T-helper 1 cell treated with Interleukin-12 subunit alpha and Interleukin-12 subunit beta and Interleukin-4 antibody, amounts not matched to agents 30 ng/mL and 1 ng/mL, for 36 hours (primary cell): ENCODE measurements at regions not wholly inside any gene's neighbourhood (a gene's known extent, or its start where the extent isn't known, plus 50 kb on each side); places are given as distances from the start of the nearest gene placed in this dataset.
"Not testable (repeated sequence)": the region's sequence is repeated elsewhere in the genome, so short reads cannot be mapped to it uniquely, and the experiment has no call there.

Experiments
- intact Hi-C: fragments of 100-400 bp; cut with micrococcal nuclease; formaldehyde crosslinking; loops from one replicate; pipeline ENCODE4 v1.15.1; 2024

GRCh38 chr19:30289336-30289735 is 82.8 kb upstream of the ZNF536 start:
- intact Hi-C loops = no loop called here

GRCh38 chr19:30290805-30291204 is 81.4 kb upstream of the ZNF536 start:
- intact Hi-C loops = not testable (repeated sequence)

DNA sequence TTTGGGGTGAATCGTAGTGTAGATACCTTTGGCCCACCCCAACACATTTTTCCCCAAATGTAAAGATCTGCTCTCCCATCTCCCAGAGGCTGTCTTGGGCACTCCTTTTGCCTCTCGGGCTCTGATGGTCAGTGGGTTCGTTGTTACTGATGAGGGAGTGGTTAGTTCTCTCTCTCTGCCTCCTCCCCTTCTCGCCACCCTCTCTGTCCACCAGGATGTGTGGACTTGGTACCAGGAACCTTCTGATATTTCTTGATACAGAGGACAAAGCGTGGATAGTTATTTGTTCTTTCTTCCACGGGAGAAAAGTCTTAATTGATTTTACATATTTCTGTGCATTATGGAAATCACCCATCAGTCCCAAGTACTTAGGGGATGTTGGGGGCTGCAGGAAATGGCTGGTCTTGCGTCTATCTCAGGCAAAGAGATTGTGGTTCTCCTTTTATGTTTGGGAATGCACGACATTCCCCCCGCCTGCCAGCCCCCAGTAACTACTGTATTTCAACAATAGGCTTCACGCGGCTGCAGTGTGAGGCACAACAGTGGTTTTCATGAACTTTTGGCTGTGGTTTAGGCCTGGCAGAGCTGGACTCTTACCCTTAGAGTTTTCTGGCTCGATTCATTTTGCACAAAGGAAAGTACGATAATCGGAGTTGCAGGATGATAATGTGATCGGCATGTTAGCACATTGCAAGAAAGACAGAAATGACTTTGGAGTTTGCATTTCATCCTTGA is 79.0 kb upstream of the ZNF536 start:
- intact Hi-C loops = no loop called here

- intact Hi-C loops = no loop called here
Observed at GRCh38 chr19:30297969-30298368, 74.2 kb upstream of the ZNF536 start.

GRCh38 chr19:30303131-30303654 is 69.0 kb upstream of the ZNF536 start:
- intact Hi-C loops = no loop called here

GRCh38 chr19:30304540-30304939 is 67.6 kb upstream of the ZNF536 start:
- intact Hi-C loops = no loop called here

GRCh38 chr19:30305346-30306060 is 66.7 kb upstream of the ZNF536 start:
- intact Hi-C loops = no loop called here

- intact Hi-C loops = no loop called here
Observed at GRCh38 chr19:30307191-30307974, 64.8 kb upstream of the ZNF536 start.

- intact Hi-C loops = no loop called here
Observed at GRCh38 chr19:30309176-30309575, 63.0 kb upstream of the ZNF536 start.

- intact Hi-C loops = no loop called here
Observed at GRCh38 chr19:30309905-30310601, 62.1 kb upstream of the ZNF536 start.

DNA sequence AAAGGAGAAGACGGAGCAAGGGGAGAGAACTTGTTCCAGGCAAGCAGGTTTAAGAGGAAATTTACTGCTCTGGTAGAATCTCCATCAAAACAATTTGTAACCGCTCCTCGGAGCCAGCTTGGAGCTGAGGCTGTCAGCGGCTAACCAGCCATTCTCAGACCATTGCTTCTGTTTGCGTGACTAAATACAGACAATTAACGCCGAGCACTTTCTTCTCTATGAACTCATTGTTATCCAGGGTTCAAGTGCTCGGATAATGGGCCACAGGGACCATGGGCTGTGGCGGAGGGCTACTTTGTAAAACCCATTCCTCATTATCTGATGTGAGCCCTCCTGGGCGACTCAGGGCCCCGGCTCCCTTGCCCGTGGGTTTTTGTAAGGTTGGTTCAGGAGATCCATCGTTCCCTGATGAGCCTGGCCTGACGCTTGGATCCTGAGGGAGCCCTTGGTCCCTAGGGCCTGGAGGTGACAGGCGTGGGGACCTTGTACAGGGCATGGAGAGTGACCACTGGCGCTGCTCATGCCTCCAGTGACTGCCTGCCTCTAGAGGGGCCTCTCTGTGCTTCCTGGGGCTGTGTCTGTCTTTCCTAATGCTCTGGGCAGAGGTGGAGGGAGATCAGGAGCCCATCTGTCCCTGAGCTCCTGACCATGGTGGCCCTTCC is 61.5 kb upstream of the ZNF536 start:
- intact Hi-C loops = no loop called here

DNA sequence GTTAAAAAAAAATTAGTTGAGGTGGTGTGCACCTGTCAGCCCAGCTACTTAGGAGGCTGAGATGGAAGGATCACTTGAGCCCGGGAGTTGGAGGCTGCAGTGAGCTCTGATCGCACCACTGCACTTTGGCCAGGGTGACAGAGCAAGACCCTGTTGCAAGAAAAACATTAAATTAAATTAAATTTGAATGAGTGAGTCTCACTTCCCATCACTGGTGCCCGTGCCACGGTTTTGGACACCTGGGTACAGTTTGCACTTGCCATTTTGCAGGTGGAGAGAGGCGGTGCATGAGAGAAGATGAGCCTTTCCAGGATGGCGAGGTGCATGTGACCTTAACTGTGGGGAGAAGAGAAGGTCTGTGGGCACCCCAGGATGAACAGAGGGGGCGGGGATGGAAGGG is 60.3 kb upstream of the ZNF536 start:
- intact Hi-C loops = no loop called here

DNA sequence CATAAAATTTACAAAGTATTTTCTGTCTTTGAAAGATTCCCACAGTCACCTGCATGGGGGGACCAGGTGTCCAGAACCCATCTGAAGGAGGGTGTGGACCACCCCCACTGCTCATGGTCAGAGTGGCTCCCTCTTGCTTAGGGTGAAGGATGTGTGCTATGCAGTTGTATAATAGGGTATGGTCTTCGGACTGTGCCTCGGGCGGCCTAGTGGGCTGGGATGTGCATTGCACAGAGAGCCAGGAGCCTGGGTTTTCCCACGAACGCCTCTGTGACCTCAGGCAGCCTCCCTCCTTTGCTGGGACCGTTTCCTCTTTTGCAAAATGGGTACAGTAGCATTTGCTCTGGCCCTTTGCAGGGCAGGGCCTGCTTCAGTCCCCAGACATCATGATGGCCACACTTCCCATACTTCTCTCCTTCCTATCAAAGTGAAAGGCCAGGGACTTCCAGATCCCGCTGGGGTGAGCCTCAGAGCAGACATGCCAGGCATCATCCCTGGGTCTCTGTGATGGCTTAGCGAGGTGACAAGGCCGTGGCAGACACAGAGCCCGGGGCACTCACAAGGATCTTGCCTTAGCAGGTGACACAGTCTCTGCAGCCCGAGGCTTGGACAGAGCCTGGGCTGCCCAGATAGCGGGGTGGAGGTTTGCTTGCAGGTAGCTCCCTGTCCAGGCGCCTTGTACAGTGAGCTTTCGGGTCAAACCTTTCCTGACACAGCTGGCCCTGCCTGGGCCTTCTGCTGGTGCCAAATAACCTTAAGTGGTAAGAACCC is 59.4 kb upstream of the ZNF536 start:
- intact Hi-C loops = no loop called here

- intact Hi-C loops = no loop called here
Observed at GRCh38 chr19:30313353-30313750, 58.8 kb upstream of the ZNF536 start.

DNA sequence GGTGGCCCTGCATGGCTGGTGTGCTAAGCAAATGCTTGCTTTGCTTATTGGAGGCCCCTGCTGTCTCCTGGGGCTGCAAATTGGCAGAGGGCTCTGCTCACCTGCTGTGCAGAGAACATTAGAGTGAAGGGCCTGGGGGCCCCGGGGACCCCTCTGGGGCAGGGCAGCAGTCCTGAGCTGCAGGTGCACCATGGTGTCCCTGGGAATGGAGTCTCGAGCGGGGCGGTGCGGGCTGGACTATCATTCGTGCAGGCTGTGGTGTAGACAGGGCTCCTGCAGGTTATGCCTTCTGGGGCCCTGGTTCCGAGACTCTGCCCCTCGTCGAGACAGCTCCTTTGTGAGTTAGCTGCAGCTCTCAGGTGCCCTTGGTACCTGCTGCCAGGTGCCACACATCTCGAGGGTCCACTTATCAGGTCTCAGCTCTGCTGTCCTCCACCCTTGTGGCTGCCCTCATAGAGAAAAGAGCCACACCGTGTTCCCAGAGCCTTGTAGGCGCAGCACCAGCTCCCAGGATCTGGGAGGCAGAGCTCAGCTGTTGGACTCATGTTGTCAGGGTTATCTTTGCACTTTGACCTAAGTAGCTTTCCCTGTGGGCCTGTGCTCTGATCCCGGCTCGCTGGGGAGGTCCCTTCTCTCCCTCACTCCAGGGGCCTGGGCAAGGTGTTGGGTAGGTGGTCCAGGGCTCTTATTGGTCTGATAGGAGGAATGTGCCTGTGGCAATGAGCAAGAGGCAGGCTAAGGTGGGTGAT is 58.0 kb upstream of the ZNF536 start:
- intact Hi-C loops = no loop called here

DNA sequence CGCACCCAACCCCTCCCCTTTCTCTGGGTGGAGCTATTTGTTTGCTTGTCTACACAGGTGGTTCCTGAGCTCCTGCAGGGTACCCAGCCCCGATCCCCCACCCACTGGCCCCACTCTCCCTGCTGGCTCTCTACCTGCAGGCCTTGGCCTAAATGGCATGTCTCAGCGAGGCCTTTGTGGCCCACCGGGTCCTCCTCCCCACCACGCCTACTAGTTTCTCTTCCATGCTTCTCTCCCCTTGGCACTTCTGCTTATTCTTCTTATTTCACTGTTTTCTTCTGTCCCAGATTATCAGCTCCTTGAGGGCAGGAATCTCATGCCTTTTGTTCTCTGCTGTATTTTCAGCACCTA is 57.4 kb upstream of the ZNF536 start:
- intact Hi-C loops = no loop called here

- intact Hi-C loops = no loop called here
Observed at GRCh38 chr19:30315159-30315558, 57.0 kb upstream of the ZNF536 start.

DNA sequence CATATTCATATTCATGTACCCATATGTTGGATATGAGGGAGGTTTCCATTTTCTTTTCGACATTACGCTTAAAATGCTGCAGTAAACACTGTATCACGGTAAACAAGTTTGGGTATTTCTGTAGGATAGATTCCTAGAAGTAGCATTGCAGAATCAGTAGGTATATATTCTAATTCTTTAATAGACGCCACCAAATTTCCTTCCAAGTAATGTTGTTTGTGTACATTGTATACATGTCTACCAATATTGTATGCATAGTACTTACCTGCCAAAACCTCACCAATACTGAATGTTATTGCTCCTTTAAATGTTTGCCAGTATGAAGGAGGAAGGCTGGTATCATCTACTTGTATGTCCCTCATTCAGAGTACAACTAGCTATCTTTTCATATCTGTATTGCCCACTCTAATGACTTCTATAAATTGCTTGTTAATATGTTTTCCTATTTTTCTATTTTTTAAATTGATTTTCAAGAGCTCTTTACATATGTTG is 56.1 kb upstream of the ZNF536 start:
- intact Hi-C loops = no loop called here

DNA sequence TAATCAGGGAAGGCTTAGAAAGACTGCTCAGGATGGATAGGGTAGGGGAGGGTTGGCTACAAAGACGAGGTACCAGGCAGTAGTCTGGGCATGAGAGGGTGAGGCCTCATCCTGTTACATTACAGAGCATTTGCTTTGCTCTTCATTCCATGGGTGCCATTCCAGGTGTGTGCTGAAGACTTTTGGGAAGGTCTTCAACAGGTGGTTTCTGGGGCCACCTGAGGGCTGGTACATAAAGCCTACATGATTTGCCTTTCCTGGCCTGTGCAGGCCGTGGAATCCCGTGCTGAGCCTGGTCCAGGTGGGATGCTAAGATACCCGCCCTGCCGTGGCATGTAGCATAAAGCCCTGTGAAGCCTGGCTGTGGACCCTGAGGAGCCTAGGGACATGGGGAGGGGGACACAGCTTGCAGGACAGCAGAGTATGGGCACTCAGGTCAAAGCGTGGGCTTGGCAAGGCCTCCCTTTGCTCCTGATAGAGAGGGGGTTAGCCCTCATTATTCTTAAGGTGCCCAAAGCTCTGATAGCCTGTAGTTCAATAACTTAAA is 55.6 kb upstream of the ZNF536 start:
- intact Hi-C loops = no loop called here
